HG02759 (cell line): ENCODE measurements at regions not wholly inside any gene's neighbourhood (a gene's known extent, or its start where the extent isn't known, plus 50 kb on each side); places are given as distances from the start of the nearest gene placed in this dataset.

Experiments
- ATAC-seq: cut with Tn5 transposase; IDR thresholded peaks from one replicate; pipeline ENCODE4 v1.9.1; 2021; ENCODE audit warnings: mild to moderate bottlenecking, moderate library complexity; ENCODE audit not compliant: unreplicated experiment

DNA sequence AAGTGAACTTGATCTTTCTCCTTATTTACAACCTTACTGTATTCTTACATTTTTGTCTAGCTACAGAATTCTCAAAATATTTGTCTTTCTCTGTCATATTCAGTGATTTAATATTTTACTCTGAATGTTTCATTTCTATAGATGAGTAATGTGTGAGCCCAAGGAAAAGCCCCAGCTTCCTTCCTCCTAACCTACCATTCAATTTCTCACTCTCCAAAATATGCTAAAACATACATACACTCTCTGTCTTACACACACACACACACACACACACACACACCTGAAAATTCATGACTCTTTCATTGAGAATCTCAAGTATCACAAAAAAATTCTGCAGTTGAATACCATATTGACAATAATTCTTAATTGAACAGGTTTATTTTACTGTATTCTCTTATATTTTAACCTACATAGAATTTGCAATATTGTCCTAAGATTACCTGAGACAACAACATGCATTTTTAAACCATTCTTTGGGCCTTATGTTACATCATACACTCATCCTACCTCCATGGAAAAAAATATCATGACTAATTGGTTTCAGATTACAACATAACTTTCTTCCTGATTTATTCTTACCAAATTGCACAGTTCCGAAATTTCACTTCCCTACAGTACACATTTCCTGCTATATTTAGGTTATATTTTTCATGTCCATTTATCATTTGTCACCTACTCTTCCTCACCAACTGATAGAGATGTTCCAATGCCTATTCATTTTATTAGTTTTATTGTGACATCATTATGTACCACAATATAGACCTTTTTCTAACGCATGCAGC, 1965.6 kb upstream of the PCDH20 start:
- ATAC-seq: no peak

DNA sequence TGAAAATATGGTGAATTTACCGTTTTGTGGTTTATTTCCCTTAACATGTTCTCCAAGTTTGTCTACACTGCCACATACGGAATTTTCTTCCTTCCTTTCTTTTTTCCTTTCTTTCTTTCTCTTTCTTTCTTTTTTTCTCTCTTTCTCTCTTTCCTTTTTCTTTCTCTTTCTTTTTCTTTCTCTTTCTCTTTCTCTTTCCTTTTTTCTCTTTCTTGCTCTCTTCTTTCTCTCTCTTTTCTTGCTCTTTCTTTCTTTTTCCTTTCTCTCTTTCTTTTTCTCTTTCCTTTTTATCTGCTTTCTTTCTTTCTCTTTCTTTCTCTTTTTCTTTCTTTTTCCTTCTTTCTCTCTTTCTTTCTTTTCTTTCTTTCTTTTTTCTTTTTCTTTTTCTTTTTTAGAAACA, 1962.3 kb upstream of the PCDH20 start:
- ATAC-seq: no peak

- ATAC-seq: no peak
Observed at GRCh38 chr13:63370101-63370500, 1954.5 kb upstream of the PCDH20 start.

GRCh38 chr13:63367522-63368198, 1952.0 kb upstream of the PCDH20 start:
- ATAC-seq: no peak

DNA sequence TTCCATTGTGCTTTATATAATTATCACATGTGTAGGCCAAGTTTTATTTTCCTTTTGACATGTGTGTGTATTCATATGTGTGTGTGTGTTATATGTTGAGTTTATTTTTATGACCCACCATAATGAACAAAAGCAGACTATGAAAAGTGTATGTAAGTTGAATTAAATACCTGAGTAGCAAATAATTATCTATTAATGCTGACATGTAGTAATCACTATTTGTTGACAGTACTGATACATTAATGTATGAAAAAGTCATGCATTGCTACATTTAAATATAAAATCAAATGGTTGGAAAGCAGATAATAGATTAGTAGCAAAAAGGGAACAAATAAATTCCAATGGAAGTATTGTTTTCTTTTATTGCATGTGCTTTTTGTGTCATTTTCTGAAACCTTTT, 1948.5 kb upstream of the PCDH20 start:
- ATAC-seq: no peak

DNA sequence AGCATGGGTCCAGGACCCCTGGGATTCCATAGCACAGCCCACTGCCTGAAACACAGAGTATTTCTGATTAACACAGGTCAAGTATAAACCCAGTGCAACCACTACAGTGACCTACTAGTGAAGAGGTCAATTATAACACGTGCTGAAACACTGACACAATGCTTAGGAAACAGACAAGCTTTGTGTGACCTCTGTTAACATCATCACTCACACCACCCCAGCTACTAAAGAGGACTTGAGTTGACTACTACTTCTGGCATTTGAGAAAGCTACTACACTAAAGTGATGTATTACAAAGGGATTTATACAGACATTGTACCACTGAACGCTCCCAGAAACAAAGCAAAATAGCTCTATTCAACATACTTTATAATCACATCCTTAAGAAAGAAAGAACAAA, 1935.9 kb upstream of the PCDH20 start:
- no peak for ATAC-seq

DNA sequence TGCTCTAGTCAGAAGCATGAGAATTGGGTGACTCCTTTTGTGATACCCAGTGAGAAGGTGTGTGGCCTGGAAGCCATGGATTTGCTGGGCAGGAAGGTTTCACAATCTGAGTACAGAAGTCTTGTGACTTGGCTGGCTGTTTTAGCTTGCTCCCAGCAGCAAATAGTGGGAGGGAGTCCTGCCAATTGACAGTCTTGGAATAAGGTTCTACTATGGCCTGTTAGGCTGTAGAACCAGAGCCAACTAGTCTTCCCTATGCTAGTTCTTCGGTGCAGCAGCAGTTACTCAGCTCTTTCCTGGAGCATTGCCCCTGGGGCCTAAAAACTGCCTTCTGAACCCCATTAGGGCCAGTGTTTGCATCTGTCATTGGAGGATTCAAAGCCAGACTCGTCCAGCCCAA, 1935.4 kb upstream of the PCDH20 start:
- ATAC-seq: no peak

DNA sequence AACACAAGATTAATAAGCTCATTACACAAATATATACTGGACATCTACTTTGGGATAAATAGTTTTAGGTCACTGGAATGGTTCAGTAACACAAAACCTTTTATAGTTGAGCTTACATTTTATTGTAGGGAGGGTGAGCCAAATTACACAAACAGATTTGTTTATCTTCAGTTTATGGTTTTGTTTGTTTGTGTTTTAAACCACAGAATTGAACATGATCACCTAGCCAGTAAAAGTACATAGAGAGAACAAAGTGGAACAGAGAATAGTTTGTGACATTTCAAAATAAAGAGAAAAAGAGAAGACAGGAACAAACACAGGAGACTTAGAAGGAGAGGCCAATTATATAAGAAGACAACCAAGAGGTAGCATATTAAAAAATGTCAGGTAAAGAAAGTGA, 1930.2 kb upstream of the PCDH20 start:
- ATAC-seq: no peak

DNA sequence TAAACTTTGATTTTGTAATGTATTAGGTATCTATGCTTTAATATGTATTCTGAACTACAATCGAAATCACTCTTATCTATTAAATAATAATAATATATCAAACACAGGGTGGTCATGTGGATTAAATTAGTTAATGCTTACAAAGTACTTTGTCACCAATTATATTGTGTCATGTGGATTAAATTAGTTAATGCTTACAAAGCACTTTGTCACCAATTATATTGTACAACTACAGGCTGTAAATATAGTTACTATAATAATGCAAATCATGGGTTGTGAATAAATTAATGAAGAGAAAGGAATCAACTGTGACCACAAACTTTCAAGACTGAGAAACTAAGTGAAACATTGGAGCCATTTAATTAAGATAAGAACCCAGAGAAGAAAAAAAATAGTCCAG, 1929.1 kb upstream of the PCDH20 start:
- no peak for ATAC-seq

GRCh38 chr13:63337921-63338320, 1922.3 kb upstream of the PCDH20 start:
- ATAC-seq: no peak

GRCh38 chr13:63337041-63337440, 1921.4 kb upstream of the PCDH20 start:
- ATAC-seq: no peak

- no peak for ATAC-seq
Observed at GRCh38 chr13:63336549-63336948, 1920.9 kb upstream of the PCDH20 start.

DNA sequence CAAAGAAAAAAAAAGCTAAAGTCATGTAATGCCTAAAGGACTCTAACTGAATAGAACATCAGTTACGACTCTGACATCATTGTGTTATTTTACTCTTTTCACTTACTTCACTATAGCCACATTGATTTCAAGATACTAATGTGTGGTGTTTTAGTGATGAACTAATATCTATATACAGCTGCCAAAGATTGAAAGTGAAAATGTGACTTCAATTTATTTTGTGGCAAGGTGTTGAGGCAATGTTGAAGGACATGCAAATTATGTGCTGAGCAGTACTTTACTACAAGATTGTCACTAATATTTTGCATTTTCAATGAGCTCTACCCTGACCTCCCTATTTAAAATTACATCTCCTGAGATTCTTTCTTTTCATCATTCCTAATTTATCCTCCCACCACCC, 1911.9 kb upstream of the PCDH20 start:
- ATAC-seq: no peak

- ATAC-seq: no peak
Observed at GRCh38 chr13:63323441-63323840, 1907.8 kb upstream of the PCDH20 start.

GRCh38 chr13:63311587-63311986, 1895.9 kb upstream of the PCDH20 start:
- no peak for ATAC-seq

DNA sequence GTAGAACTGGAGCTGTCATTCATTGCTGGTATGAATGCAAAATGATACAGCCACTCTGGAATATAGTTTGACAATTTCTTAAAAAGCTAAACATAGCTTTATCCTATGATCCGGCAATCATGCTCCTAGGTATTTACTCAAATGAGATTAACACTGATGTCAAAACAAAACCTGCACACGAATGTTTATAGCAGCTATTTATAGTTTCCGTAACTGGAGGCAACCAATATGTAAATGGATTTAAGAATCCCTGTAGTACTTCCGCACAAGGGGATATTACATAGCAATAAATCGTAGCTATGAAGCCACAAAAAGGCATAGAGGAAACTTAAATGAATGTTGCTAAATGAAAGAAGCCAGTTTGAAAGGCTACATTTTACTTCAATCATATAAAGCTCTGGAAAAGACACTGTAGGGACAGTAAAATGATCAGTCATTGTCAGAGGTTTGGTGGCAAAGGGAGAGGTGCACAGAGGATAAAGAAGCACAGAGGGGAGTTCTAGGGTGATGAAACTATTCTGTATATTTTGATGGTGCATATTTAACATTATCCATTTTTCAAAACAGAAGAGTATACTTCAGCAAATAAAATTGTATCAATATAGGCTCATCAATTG, 1893.0 kb upstream of the PCDH20 start:
- no peak for ATAC-seq

DNA sequence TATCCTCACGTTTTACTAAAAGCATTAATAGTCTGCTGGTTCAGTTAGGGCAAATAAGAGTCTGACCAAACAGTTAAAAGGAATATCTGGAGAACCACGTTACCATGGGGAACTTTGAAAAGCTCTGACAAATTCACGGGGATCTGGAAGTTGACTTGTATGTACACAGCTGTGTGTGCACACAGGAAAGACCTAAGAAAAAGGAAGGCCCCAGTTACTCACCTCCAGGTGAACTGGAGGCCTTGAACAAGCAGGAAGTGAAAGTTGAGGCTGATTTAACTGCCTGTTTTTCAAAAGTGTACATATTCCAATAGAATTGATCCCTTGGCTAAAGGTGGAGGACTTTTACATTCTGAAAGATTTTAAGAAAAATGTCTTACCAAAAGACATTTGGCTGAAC, 1891.6 kb upstream of the PCDH20 start:
- ATAC-seq: no peak

DNA sequence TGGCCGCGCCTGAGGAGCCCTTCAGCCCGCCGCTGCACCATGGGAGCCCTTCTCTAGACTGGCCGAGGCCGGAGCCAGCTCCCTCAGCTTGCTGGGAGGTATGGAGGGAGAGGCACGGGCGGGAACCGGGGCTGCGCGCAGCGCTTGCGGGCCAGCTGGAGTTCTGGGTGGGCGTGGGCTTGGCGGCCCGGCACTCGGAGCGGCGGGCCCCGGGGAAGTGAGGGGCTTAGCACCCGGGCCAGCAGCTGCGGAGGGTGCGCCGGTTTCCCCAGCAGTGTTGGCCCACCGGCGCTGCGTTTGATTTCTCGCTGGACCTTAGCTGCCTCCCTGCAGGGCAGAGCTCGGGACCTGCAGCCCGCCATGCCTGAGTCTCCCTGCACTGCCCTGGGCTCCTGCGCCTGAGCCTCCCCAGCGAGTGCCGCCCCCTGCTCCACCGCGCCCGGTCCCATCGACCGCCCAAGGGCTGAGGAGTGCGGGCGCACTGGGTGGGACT, 1890.0 kb upstream of the PCDH20 start:
- ATAC-seq: no peak

DNA sequence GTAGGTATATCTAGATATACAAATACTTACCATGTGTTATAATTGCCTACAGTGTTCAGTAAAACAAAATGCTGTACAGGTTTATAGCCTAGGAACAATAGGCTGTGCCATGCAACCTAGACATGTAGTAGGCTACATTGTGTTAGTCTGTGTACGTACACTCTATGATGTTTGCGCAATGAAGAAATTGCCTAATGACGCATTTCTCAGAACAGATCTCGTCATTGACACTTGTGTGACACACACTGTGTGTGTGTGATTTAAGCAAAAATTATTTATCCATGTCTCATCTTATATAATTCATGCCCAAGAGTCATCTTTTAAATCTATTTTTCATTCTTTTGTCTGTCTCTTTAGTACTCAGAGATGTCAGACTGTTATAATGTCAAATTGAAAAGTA, 1888.8 kb upstream of the PCDH20 start:
- no peak for ATAC-seq

GRCh38 chr13:63299866-63300394, 1884.3 kb upstream of the PCDH20 start:
- no peak for ATAC-seq

DNA sequence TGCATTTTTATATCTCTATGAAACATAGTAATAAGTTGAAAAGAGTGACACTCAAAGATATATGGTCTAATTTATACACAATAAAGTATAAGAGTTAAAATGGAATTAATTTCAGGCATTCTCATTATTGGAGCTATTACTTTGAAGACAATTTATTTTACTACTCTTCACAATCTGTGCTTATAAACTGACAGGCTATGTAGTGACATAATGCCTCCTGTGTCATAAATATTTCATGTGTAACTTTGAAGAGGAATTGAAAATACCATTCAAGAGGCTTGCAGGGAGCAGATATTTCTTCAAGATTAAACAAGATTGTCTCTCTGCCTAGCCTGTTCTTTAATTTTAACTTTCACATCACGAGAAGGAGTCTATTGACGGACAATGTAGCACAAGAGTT, 1881.5 kb upstream of the PCDH20 start:
- no peak for ATAC-seq

DNA sequence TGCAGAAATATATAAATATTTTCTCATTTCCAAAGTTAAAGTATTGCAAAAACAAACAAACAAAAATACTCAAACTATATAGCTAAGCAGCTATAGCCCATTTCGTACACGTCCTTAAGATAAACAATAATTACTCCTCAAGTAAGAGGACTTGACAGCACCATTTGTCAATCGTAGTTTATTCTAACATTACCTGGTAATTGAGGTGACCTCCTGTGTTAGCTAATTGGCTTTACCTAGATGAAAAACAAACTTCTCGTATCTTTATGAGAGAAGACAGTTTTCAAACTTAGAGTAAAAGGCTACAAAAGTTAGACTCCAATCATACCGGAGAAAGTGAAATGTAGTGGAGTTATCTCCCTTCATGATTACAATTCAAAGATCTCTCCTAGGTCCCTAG, 1876.1 kb upstream of the PCDH20 start:
- ATAC-seq: no peak
